ENCODE measurements at regions not wholly inside any gene's neighbourhood (a gene's known extent, or its start where the extent isn't known, plus 50 kb on each side); places are given as distances from the start of the nearest gene placed in this dataset.

GRCh38 chr7:69108097-69108496, 490.2 kb upstream of the AUTS2 start:
- no peaks in the 10 kb centered on the region for H3K4me1 ChIP-seq
- no peak overlapping the region for H3K4me3 ChIP-seq
- DNase-seq, result no peak
- peaks cover 4% of the 10 kb centered on the region for H3K9me3 ChIP-seq (replicated peaks)
- H3K27ac ChIP-seq (replicated peaks), result no peak overlapping the region
- TF ChIP-seq, protein P1, sequence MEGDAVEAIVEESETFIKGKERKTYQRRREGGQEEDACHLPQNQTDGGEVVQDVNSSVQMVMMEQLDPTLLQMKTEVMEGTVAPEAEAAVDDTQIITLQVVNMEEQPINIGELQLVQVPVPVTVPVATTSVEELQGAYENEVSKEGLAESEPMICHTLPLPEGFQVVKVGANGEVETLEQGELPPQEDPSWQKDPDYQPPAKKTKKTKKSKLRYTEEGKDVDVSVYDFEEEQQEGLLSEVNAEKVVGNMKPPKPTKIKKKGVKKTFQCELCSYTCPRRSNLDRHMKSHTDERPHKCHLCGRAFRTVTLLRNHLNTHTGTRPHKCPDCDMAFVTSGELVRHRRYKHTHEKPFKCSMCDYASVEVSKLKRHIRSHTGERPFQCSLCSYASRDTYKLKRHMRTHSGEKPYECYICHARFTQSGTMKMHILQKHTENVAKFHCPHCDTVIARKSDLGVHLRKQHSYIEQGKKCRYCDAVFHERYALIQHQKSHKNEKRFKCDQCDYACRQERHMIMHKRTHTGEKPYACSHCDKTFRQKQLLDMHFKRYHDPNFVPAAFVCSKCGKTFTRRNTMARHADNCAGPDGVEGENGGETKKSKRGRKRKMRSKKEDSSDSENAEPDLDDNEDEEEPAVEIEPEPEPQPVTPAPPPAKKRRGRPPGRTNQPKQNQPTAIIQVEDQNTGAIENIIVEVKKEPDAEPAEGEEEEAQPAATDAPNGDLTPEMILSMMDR (IDR thresholded peaks at IDR 0.05; ENCODE audit: borderline replicate concordance), result no peak
- no peaks in the 10 kb centered on the region for H3K36me3 ChIP-seq
- H3K27me3 ChIP-seq (ENCODE audit: low read depth), result no peaks in the 10 kb centered on the region
- intact Hi-C loops (cut with micrococcal nuclease), result no loop called here

DNA sequence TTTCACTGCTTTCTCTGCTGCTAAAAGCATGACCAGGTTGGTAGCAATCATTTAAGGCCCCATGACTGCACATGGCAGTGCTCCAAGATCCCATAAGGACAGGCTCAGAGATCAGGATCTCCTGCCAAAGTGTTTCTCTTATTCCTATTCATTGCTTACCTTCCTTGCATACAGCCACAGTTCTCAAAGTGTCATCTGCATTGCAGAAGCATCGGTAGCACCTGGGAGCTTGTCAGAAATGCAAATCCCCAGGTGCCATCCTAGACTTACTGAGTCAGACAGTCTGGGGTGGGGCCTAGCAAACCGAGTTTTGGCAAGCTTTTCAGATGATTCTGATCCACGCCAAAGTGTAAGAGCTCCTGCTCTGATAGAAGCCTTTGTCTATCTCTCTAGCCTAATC, 489.0 kb upstream of the AUTS2 start:
- Histone ChIP-seq H3K27ac (replicated peaks) (no peak overlapping the region), H3K36me3 (no peaks in the 10 kb centered on the region), H3K27me3 (ENCODE audit: low read depth) (no peaks in the 10 kb centered on the region), H3K4me3 (no peak overlapping the region), H3K4me1 (no peaks in the 10 kb centered on the region), H3K9me3 (replicated peaks) (peaks cover 9% of the 10 kb centered on the region)
- intact Hi-C loops (cut with micrococcal nuclease), result no loop called here
- TF ChIP-seq, protein P1 (IDR thresholded peaks at IDR 0.05; ENCODE audit: borderline replicate concordance), result no peak
- no peak for DNase-seq

DNA sequence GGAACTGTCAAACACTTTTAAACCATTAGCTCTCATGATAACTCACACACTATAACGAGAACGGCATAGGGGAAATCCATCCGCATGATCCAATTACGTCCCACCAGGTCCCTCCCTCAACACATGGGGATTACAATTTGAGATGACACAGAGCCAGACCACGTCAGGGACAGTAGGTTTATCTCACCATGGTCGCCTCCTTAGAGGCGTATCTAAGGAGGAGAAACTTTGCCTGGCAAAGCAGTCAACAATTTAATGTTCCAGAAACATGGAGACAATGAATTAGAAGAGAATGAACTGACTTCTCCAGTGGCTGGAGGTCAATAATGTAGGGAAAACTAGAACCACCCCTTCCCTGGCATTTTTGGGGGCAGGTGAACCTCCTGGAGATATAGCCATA, 488.4 kb upstream of the AUTS2 start:
- TF ChIP-seq, protein P1 (IDR thresholded peaks at IDR 0.05; ENCODE audit: borderline replicate concordance), result no peak
- no peaks in the 10 kb centered on the region for H3K4me1 ChIP-seq
- no peaks in the 10 kb centered on the region for H3K27me3 ChIP-seq (ENCODE audit: low read depth)
- peaks cover 16% of the 10 kb centered on the region for H3K9me3 ChIP-seq (replicated peaks)
- intact Hi-C loops (cut with micrococcal nuclease), result no loop called here
- no peak overlapping the region for H3K4me3 ChIP-seq
- H3K36me3 ChIP-seq, result no peaks in the 10 kb centered on the region
- no peak overlapping the region for H3K27ac ChIP-seq (replicated peaks)
- DNase-seq, result no peak

DNA sequence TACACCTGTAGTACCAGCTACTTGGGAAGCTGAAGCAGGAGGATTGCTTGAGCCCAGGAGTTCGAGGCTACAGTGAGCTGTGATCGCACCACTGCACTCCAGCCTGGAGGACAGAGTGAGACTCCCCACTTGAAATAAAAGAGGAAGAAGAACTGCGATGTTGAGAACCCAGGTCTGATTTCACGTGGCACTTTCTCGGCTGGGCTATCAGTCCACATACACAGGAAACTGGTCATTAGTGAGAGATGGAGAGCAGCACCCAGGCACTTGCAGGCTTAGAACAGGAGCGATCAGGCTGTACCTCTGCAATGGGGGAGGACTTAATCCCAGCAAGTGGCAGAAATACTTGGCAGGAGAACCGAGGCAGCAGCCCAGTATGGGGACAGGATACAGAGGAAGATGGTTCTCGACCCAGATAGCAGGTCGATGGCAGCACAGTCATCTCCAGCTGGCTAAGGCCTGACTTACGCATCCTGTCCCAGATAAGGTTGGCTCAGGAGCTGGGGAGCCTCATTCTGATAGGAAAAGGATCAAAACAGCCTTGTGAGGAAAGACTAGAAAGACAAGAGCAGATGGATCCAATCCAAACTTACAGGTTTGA, 487.7 kb upstream of the AUTS2 start:
- Histone ChIP-seq H3K4me1 (no peaks in the 10 kb centered on the region), H3K27me3 (ENCODE audit: low read depth) (no peaks in the 10 kb centered on the region), H3K36me3 (no peaks in the 10 kb centered on the region), H3K4me3 (no peak overlapping the region), H3K27ac (replicated peaks) (no peak overlapping the region), H3K9me3 (replicated peaks) (peaks cover 21% of the 10 kb centered on the region)
- intact Hi-C loops (cut with micrococcal nuclease), result no loop called here
- TF ChIP-seq, protein P1 (IDR thresholded peaks at IDR 0.05; ENCODE audit: borderline replicate concordance), result no peak
- no peak for DNase-seq

- peaks cover 21% of the 10 kb centered on the region for H3K9me3 ChIP-seq (replicated peaks)
- H3K4me1 ChIP-seq, result no peaks in the 10 kb centered on the region
- H3K36me3 ChIP-seq, result no peaks in the 10 kb centered on the region
- intact Hi-C loops (cut with micrococcal nuclease), result no loop called here
- TF ChIP-seq, protein P1 (IDR thresholded peaks at IDR 0.05; ENCODE audit: borderline replicate concordance), result no peak
- no peak overlapping the region for H3K27ac ChIP-seq (replicated peaks)
- peaks cover 6% of the 10 kb centered on the region for H3K27me3 ChIP-seq (ENCODE audit: low read depth)
- no peak overlapping the region for H3K4me3 ChIP-seq
- DNase-seq, result no peak
Observed at GRCh38 chr7:69114374-69114773, 483.9 kb upstream of the AUTS2 start.
